GM12878 (cell line): ENCODE measurements at regions not wholly inside any gene's neighbourhood (a gene's known extent, or its start where the extent isn't known, plus 50 kb on each side); places are given as distances from the start of the nearest gene placed in this dataset.

Source experiments
- ATAC-seq: fragments of 200-7000 bp; cut with Tn5 transposase; 3 replicates; pipeline ENCODE4 v1.9.1; 2020; ENCODE audit warnings: mild to moderate bottlenecking, moderate library complexity
- BruUV-seq: library from RNA; stranded (reverse); fragments of 400-500 nt; replicated peaks from 2 replicates; lab custom pipeline; 2021; lab: Mats Ljungman, UMichigan
- CTCF ChIA-PET: fragments of 300-600 bp; sonication (Branson Sonifier 250); formaldehyde crosslinking; extraction: SDS; loops from one replicate; lab custom pipeline; 2021; ENCODE audit warnings: inconsistent platforms; lab: Yijun Ruan, JAX
- POLR2A ChIA-PET: fragments of 350-600 bp; formaldehyde crosslinking; extraction: SDS; loops from one replicate; lab custom pipeline; 2021; ENCODE audit warnings: inconsistent platforms; lab: Charles Lee
- RAD21 ChIA-PET: fragments of 300-600 bp; sonication (Branson Sonifier 250); formaldehyde crosslinking; loops from one replicate; lab custom pipeline; 2023; ENCODE audit warnings: antibody characterized with exemption; ENCODE audit not compliant: unreplicated experiment; lab: Charles Lee
- SMC1A ChIA-PET: fragments of 300-600 bp; sonication (Branson Sonifier 250); formaldehyde crosslinking; loops from one replicate; lab custom pipeline; 2023; ENCODE audit not compliant: unreplicated experiment, uncharacterized antibody; lab: Charles Lee
- DNase-seq: peaks from one replicate; pipeline ENCODE4 v3.0.0-alpha.2; 2011; ENCODE audit warnings: low read depth, low spot score
- FAIRE-seq: peaks from 3 replicates; lab custom pipeline; 2011; peaks lifted over from hg19 to GRCh38; lab: Jason Lieb, UNC
- H2AFZ ChIP-seq: 2 replicates; pipeline ENCODE4 v1.6.0; 2011; ENCODE audit warnings: low read depth, low read length, control low read depth; ENCODE audit not compliant: control insufficient read depth
- H3K27ac ChIP-seq: 2 replicates; pipeline ENCODE4 v1.5.1; 2011; ENCODE audit warnings: control low read depth; ENCODE audit not compliant: control insufficient read depth, insufficient read depth
- H3K27me3 ChIP-seq, 2 experiments: replicated peaks in 1 of 2; 2 replicates each; pipeline versions ENCODE4 v1.6.0 to v1.6.1; 2011; ENCODE audit warnings: low read length in 1 of 2; ENCODE audit not compliant: control insufficient read depth in 2 of 2, insufficient read depth in 2 of 2
- H3K36me3 ChIP-seq, 2 experiments: 2 replicates each; pipeline ENCODE4 v1.5.1; 2011; ENCODE audit warnings: low read length in 1 of 2; ENCODE audit not compliant: control insufficient read depth in 2 of 2, insufficient read depth in 2 of 2
- H3K4me1 ChIP-seq: 2 replicates; pipeline ENCODE4 v1.6.1; 2011; ENCODE audit warnings: mild to moderate bottlenecking, low read length, moderate library complexity, mixed read lengths; ENCODE audit not compliant: control insufficient read depth, insufficient read depth
- H3K4me2 ChIP-seq: 2 replicates; pipeline ENCODE4 v1.6.0; 2011; ENCODE audit warnings: control low read depth; ENCODE audit not compliant: control insufficient read depth, insufficient read depth
- H3K4me3 ChIP-seq: fragments of 200-600 bp; sonication (generic); 2 replicates; pipeline ENCODE4 v1.5.1; 2016
- H3K79me2 ChIP-seq: 2 replicates; pipeline ENCODE4 v1.6.0; 2011; ENCODE audit warnings: low read length; ENCODE audit not compliant: control insufficient read depth, insufficient read depth
- H3K9ac ChIP-seq: 2 replicates; pipeline ENCODE4 v1.8.0; 2011; ENCODE audit warnings: low read length, control low read depth, mixed read lengths; ENCODE audit not compliant: control insufficient read depth, insufficient read depth
- H3K9me3 ChIP-seq: replicated peaks from 3 replicates; pipeline ENCODE4 v1.5.1; 2011; ENCODE audit warnings: mild to moderate bottlenecking, low read length; ENCODE audit not compliant: control insufficient read depth, insufficient read depth
- H4K20me1 ChIP-seq: 2 replicates; pipeline ENCODE4 v1.6.0; 2011; ENCODE audit not compliant: control insufficient read depth, insufficient read depth
- CHD2 ChIP-seq: IDR thresholded peaks from 2 replicates; pipeline ENCODE4 v1.6.1; 2011; ENCODE audit warnings: low read depth, low read length, improper control_type of control experiment, borderline replicate concordance
- ESRRA ChIP-seq: IDR thresholded peaks from 2 replicates; pipeline ENCODE4 v1.6.1; 2012; ENCODE audit warnings: mild to moderate bottlenecking, low read length, improper control_type of control experiment
- KDM1A ChIP-seq: fragments of 200-600 bp; sonication (generic); IDR thresholded peaks from 2 replicates; pipeline ENCODE4 v1.6.1; 2016; ENCODE audit warnings: borderline replicate concordance
- POU2F2 ChIP-seq: IDR thresholded peaks from 3 replicates; pipeline ENCODE4 v1.6.1; 2011; ENCODE audit warnings: low read depth, mild to moderate bottlenecking, low read length, borderline replicate concordance
- RB1 ChIP-seq: fragments of 450-650 bp; formaldehyde crosslinking; IDR thresholded peaks from 2 replicates; pipeline ENCODE4 v1.6.1; 2017; ENCODE audit warnings: mild to moderate bottlenecking, borderline replicate concordance
- SMARCA5 ChIP-seq: fragments of 450-650 bp; IDR thresholded peaks from 2 replicates; pipeline ENCODE4 v1.6.1; 2017; ENCODE audit warnings: mild to moderate bottlenecking
- WRNIP1 ChIP-seq: IDR thresholded peaks from 2 replicates; pipeline ENCODE4 v1.6.1; 2011; ENCODE audit warnings: low read depth, low read length, improper control_type of control experiment, borderline replicate concordance
- WGBS: methylation state at CpG from one replicate; pipeline ENCODE4 v1.1.6; 2016; ENCODE audit warnings: low lambda C conversion rate; ENCODE audit not compliant: insufficient replicate concordance, insufficient coverage; ENCODE audit errors: missing lambda C conversion rate; 5-methylcytosine and 5-hydroxymethylcytosine counted together
- in situ Hi-C: fragments of 300-500 bp; cut with MboI; formaldehyde crosslinking; loops from 9 replicates; pipeline ENCODE4 v1.14.3; 2018; ENCODE audit warnings: mixed read lengths
- intact Hi-C: fragments of 100-400 bp; cut with micrococcal nuclease; formaldehyde crosslinking; loops from one replicate; pipeline ENCODE4 v1.14.2; 2022; ENCODE audit not compliant: unreplicated experiment
- TF ChIP-seq, protein P1 (sequence below): fragments of 450-650 bp; formaldehyde crosslinking; IDR thresholded peaks from 2 replicates; pipeline ENCODE4 v1.5.0; 2022; ENCODE audit warnings: mild to moderate bottlenecking, missing genetic modification characterization

DNA sequence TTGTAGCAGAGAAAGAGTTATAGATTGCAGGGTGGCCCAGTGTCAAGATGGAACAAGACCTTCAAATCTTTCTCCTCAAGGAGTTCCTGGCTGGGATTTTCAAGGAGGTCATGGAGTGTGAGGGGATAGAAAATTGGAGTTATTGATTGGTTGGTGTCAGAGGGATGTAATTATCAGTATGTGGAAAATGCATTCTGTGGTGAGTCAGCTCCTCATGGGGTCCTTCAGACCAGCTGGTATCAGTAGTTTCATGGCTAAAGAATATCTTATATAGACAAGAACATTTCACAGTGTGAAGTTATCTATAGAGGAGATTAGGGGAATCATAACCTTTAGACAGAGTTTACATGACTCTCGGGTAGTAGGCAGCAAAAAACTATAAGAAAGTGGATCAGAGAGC lies 1114.0 kb upstream of the GBE1 start:
- RAD21 ChIA-PET = no interaction called here
- CTCF ChIA-PET = interaction anchor here (0.8 kb wide), 1 partner anchor 15 kb away, joined by 5 read pairs; no protein-coding TSS in a partner anchor

More for the DNA sequence above, 1114.0 kb upstream of the GBE1 start:
- no peaks in the 10 kb centered on the region for H4K20me1 ChIP-seq
- no TSS peak for BruUV-seq
- no peak overlapping the region for H3K4me3 ChIP-seq
- POLR2A ChIA-PET = no interaction called here
- H3K4me1 ChIP-seq = no peaks in the 10 kb centered on the region
- FAIRE-seq = no peak
- no peaks in the 10 kb centered on the region for H3K9me3 ChIP-seq
- TF ChIP-seq POU2F2 = no peak
- no peak for TF ChIP-seq RB1
- no peak for TF ChIP-seq KDM1A
- TF ChIP-seq, protein P1, sequence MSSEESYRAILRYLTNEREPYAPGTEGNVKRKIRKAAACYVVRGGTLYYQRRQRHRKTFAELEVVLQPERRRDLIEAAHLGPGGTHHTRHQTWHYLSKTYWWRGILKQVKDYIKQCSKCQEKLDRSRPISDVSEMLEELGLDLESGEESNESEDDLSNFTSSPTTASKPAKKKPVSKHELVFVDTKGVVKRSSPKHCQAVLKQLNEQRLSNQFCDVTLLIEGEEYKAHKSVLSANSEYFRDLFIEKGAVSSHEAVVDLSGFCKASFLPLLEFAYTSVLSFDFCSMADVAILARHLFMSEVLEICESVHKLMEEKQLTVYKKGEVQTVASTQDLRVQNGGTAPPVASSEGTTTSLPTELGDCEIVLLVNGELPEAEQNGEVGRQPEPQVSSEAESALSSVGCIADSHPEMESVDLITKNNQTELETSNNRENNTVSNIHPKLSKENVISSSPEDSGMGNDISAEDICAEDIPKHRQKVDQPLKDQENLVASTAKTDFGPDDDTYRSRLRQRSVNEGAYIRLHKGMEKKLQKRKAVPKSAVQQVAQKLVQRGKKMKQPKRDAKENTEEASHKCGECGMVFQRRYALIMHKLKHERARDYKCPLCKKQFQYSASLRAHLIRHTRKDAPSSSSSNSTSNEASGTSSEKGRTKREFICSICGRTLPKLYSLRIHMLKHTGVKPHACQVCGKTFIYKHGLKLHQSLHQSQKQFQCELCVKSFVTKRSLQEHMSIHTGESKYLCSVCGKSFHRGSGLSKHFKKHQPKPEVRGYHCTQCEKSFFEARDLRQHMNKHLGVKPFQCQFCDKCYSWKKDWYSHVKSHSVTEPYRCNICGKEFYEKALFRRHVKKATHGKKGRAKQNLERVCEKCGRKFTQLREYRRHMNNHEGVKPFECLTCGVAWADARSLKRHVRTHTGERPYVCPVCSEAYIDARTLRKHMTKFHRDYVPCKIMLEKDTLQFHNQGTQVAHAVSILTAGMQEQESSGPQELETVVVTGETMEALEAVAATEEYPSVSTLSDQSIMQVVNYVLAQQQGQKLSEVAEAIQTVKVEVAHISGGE (CRISPR knock-in tag) = no peak
- TF ChIP-seq WRNIP1 = no peak
- TF ChIP-seq SMARCA5 = no peak
- no peak for TF ChIP-seq ESRRA
- no peak for TF ChIP-seq CHD2
- H3K9ac ChIP-seq = no peak overlapping the region
- no peak for ATAC-seq
- SMC1A ChIA-PET = no interaction called here
- in situ Hi-C loops (no loop called here), intact Hi-C loops (no loop called here)
- H3K4me2 ChIP-seq = no peak overlapping the region
- no peaks in the 10 kb centered on the region for H3K27me3 ChIP-seq
- H3K36me3 ChIP-seq = no peaks in the 10 kb centered on the region
- no peak for DNase-seq
- no peak overlapping the region for H2AFZ ChIP-seq
- H3K27ac ChIP-seq = no peak overlapping the region
- no peaks in the 10 kb centered on the region for H3K79me2 ChIP-seq
- WGBS = 5% methylated on average over 1 of the region's 1 CpG
